Spleen (tissue), 7 donors: ENCODE measurements at regions not wholly inside any gene's neighbourhood (a gene's known extent, or its start where the extent isn't known, plus 50 kb on each side); places are given as distances from the start of the nearest gene placed in this dataset.

Experiments used
- POLR2A ChIP-seq, 3 donors: fragments of 450-650 bp; IDR thresholded peaks; one replicate each; pipeline ENCODE4 v1.5.1; 2017; ENCODE audit warnings: antibody characterized with exemption in 3 of 3, mild to moderate bottlenecking in 1 of 3
- TF ChIP-seq, protein P1 (sequence below), 11 experiments: fragments of 200-600 bp in 7 of 11; fragments of 450-650 bp in 4 of 11; sonication (generic) in 4 of 11; IDR thresholded peaks in 8 of 11; conservative IDR thresholded peaks in 3 of 11; 1 replicate in 7 of 11; 2 replicates in 4 of 11; pipeline versions ENCODE4 v1.4.0 to v1.8.0; 2016 to 2021; ENCODE audit warnings: antibody characterized with exemption in 11 of 11, inconsistent platforms in 4 of 11, mild to moderate bottlenecking in 1 of 11
- donor health status: DM: no; HTN: no; CAD: no; lungs with moderate emphysema.
- donor health status: DM: no; HTN: no; CAD: no.
- donor health status: DM: no; HTN: no; CAD: no.

DNA sequence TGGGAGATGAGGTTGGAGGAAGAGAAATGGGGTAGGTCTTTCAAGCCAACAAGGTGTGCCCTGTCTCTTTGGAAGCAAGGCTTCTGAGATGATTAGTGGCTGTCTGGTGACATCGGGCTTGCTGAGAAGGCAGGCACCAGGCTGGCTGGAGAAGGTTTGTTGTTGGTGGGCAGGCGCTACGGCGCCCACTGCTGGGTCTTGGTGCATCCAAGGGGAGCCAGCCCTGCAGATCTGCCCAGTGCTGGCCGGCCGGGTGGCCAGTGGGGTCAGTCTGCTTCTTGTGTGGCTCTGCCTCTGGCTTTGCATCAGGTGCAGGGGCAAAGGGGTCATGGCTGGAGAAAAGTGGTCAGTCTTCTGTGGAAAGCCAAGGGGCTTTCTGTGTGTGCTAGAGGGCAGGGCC, 126.2 kb downstream of the TLR5 start:
- TF ChIP-seq, protein P1, sequence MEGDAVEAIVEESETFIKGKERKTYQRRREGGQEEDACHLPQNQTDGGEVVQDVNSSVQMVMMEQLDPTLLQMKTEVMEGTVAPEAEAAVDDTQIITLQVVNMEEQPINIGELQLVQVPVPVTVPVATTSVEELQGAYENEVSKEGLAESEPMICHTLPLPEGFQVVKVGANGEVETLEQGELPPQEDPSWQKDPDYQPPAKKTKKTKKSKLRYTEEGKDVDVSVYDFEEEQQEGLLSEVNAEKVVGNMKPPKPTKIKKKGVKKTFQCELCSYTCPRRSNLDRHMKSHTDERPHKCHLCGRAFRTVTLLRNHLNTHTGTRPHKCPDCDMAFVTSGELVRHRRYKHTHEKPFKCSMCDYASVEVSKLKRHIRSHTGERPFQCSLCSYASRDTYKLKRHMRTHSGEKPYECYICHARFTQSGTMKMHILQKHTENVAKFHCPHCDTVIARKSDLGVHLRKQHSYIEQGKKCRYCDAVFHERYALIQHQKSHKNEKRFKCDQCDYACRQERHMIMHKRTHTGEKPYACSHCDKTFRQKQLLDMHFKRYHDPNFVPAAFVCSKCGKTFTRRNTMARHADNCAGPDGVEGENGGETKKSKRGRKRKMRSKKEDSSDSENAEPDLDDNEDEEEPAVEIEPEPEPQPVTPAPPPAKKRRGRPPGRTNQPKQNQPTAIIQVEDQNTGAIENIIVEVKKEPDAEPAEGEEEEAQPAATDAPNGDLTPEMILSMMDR (IDR thresholded peaks at IDR 0.05 in 8 of 11, conservative IDR thresholded peaks at IDR 0.05 in 3 of 11): no peak
- TF ChIP-seq POLR2A (IDR thresholded peaks at IDR 0.05): no peak
